ENCODE measurements at regions not wholly inside any gene's neighbourhood (a gene's known extent, or its start where the extent isn't known, plus 50 kb on each side); places are given as distances from the start of the nearest gene placed in this dataset.

DNA sequence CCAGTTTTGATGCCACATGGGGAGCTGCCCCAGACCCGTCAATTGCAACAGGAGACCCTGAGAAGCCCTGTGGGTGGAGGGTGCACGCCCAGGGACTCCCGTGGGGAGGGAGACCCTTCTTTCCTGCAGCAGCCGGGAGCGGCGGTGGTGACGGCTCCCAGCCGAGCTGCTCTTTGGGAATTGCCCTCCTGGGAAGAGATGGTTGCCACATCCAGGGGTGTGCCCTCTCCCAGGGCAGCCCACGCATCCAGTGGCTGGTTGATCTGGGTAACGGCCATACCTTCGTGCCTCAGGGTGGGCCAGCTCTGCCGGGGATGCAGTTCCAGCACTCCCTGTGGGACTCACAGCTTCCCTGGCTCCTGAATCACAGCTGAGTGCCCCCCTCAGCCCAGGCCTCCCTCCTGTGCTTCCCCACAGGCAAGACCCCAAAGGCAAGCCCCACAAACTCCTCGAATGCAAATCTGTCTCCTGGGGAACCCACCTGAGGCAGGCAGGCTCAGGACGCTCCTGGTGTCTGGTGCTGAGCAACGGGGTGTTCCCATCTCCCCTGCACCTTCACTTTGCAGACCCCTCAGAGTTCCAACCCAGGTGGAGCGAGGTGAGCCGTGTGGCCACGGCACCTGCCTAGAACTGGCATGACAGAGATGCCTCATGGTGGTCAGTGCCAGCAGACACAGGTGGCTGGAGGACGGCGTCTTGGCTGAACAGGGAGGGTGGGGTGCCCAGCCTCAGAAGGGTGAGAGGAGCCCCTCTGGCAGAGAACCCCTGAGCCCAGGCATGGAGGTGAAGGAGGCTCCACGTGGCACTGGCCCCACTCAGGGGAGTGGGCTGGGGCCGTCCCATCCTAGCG, 1027.4 kb downstream of the BRD1 start:
- FAIRE-seq (no peak), DNase-seq (ENCODE audit: insufficient read length, low spot score) (no peak)
- TF ChIP-seq, protein P1, sequence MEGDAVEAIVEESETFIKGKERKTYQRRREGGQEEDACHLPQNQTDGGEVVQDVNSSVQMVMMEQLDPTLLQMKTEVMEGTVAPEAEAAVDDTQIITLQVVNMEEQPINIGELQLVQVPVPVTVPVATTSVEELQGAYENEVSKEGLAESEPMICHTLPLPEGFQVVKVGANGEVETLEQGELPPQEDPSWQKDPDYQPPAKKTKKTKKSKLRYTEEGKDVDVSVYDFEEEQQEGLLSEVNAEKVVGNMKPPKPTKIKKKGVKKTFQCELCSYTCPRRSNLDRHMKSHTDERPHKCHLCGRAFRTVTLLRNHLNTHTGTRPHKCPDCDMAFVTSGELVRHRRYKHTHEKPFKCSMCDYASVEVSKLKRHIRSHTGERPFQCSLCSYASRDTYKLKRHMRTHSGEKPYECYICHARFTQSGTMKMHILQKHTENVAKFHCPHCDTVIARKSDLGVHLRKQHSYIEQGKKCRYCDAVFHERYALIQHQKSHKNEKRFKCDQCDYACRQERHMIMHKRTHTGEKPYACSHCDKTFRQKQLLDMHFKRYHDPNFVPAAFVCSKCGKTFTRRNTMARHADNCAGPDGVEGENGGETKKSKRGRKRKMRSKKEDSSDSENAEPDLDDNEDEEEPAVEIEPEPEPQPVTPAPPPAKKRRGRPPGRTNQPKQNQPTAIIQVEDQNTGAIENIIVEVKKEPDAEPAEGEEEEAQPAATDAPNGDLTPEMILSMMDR (IDR thresholded peaks at IDR 0.05; ENCODE audit: insufficient read depth, missing control alignments): no peak

DNA sequence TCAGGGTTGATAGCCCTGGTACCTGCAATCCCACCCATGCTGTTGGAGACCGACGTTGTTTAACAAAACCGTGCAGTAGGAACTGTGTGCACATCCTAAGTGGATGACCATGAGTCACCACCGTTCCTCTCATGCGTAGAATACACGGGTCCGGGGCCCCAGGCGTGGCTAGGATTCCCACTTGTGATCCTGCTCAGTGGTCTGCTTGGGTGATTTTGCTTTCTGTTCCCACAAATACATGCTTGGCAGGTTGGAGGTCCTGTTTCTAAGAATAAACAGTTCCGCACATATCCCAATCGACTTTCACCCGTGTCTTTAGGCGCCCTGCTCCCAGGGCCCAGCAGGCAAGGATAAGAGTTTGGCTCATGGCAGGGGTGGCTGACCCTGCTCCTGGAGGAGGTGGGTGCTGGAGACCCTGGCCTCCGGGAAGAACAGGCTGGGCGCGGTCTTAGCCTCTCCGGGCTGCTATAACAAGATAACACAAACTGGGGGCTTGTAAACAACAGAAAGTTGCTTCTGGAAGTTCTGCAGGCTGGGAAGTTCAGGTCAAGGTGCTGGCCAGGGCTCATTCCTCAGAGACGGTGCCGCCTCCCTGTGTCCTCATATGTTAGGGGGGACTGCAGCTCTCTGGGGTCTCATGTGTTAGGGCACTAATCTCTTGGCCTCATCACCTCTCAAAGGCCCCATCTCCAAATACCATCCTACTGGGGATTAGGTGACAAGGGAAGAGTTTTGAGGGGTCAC, 1028.3 kb downstream of the BRD1 start:
- TF ChIP-seq, protein P1 (IDR thresholded peaks at IDR 0.05; ENCODE audit: insufficient read depth, missing control alignments): no peak

DNA sequence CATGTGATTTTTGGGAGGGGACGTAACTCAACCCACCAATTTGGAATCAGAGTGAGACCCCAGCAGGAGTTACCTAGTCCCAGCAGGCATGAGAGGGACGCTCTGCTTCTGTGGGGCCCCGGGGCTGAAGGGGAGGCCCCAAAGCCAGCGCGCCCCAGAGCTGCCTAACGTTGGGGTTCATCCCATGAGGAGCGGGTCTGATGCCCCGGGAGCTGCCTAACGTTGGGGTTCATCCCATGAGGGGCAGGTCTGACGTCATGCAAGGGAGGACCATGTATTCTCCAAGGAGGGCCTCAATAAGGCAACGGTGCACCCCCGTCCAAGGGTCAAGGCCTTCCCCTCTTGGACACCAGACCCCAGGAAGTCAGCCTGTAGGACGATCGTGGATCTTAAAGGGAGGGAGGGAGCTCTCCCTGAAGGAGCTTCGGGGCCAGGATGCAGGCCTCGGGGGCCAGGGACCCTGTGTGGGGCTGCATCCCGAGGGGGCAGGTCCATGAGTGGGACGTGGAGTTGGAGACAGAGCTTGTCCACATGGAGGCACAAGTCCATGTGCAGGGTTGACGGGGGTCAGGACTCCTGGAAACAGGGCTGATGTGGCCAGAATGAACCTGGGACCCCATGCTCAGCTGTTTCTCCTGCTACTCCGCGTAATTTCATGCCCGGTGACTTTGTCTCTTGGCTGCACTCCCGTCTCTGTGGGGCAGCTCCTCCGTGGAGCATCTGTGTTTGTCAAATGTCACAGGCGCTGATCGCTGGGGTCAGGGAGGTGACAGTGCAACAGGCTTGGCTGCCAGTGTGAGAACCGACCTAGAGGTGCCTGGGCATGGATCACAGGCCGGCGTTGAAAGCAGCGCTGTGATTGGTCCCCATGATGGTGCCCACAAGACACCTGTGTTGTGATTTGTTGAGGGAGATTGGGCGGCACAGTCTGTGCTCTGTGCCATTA, 1029.1 kb downstream of the BRD1 start:
- DNase-seq (ENCODE audit: insufficient read length, low spot score): no peak
- TF ChIP-seq, protein P1 (IDR thresholded peaks at IDR 0.05; ENCODE audit: insufficient read depth, missing control alignments): no peak
- no peak for FAIRE-seq

More for the DNA sequence above, 1028.3 kb downstream of the BRD1 start:
- FAIRE-seq (no peak), DNase-seq (ENCODE audit: insufficient read length, low spot score) (no peak)

DNA sequence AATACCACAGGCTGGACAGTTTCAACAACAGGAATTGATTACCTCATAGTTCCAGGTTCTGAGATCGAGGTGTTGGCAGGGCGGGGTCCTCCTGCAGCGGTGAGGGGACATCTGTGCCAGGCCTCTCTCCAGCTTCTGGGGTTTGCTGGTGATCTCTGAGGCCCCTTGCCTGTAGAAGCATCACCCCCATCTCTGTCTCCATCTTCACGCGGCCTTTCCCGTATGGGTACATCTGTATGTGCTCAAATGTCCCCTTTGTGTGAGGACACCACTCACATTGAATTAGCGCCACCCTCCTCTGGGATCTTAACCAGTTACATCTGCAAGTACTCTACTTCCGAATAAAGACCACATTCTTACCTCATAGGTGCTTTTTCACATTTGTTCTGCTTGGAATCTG, 1029.9 kb downstream of the BRD1 start:
- DNase-seq (ENCODE audit: insufficient read length, low spot score): no peak
- TF ChIP-seq, protein P1 (IDR thresholded peaks at IDR 0.05; ENCODE audit: insufficient read depth, missing control alignments): no peak
- FAIRE-seq: no peak

DNA sequence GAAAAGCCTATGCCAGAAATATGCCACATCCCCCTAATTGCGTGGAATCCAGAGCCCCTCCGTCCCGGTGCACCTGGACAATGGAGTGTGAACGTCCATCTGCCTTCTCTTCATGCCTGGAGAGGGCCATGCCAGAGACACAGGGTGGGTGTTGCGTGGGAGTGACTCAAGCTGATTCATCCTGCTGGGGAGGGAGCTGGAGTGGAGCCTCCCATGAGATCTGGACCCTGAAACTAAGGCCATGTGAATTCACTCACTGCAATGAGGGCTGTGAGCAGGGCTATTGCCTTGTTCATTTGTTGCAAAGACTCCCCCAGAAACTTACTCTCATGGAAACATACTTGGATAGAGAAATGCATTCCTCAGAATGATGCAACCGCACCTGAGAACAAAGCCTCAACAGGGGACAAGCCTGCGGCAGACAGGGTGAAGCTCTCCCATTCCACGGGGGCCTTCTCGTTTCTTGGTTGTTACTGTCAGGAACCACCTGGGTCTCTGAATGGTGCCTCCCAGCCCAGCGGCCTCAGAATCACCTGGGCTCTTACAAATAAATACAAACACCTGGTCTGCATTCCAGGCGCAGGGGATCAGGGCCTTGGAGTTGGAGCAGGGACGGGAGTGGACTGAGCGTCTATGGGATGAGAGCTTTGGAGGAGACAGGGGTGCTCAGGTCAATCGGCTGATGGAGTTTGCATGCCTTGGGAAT, 1031.2 kb downstream of the BRD1 start:
- FAIRE-seq: no peak
- TF ChIP-seq, protein P1 (IDR thresholded peaks at IDR 0.05; ENCODE audit: insufficient read depth, missing control alignments): no peak
- no peak for DNase-seq (ENCODE audit: insufficient read length, low spot score)

DNA sequence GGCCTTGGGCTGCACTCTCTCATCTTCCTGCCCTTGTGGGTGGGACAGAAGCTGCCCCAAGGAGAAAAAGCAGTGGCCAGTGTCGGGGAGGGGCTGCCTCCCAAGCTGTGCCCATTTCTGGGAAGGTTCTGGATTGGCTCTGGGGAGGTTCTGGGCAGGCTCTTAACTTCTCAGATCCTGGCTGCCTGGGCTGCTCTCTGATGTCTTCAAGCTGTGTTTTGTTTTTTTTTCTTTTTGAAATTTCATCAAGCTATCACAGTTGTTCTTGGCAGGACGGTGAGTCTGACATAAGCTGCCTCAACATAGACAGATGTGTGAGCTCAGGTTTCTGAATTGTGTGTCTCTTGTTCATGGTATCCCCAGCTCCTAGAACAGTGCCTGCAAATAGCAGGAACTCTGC, 1032.0 kb downstream of the BRD1 start:
- DNase-seq (ENCODE audit: insufficient read length, low spot score): no peak
- FAIRE-seq: no peak
- TF ChIP-seq, protein P1 (IDR thresholded peaks at IDR 0.05; ENCODE audit: insufficient read depth, missing control alignments): no peak

Data from D721Med (cell line).